Activated T-cell treated with anti-CD3 and anti-CD28 coated beads, Interleukin-2, amount 50 U/mL, for 72 hours (primary cell): ENCODE measurements at regions not wholly inside any gene's neighbourhood (a gene's known extent, or its start where the extent isn't known, plus 50 kb on each side); places are given as distances from the start of the nearest gene placed in this dataset.

Experiments used
- ATAC-seq, 2 donors: fragments of 150-1000 bp; cut with Tn5 transposase; replicated peaks in 1 of 2; 2 replicates each; pipeline ENCODE4 v1.10.0; 2021; ENCODE audit warnings: moderate library complexity in 2 of 2, mild to moderate bottlenecking in 1 of 2
- DNase-seq, 2 donors: peaks; one replicate each; pipeline ENCODE4 v3.0.0; 2021 to 2022; ENCODE audit warnings: mixed read lengths in 1 of 2
- H3K27ac Mint-ChIP-seq: one replicate; pipeline ENCODE4 v1.8.0; 2022; ENCODE audit warnings: mild to moderate bottlenecking, moderate library complexity, mixed read lengths
- H3K27me3 Mint-ChIP-seq: one replicate; pipeline ENCODE4 v1.8.0; 2022; ENCODE audit warnings: low read depth, mixed read lengths
- H3K36me3 Mint-ChIP-seq, 2 donors: one replicate each; pipeline ENCODE4 v1.8.0; 2022; ENCODE audit warnings: mixed read lengths in 2 of 2, mild to moderate bottlenecking in 1 of 2; ENCODE audit not compliant: insufficient read depth in 2 of 2
- H3K4me1 Mint-ChIP-seq: one replicate; pipeline ENCODE4 v1.8.0; 2022; ENCODE audit warnings: low read depth, mixed read lengths
- H3K4me3 Mint-ChIP-seq, 2 donors: one replicate each; pipeline ENCODE4 v1.8.0; 2022; ENCODE audit warnings: mild to moderate bottlenecking in 2 of 2, mixed read lengths in 2 of 2, moderate library complexity in 2 of 2
- H3K9me3 Mint-ChIP-seq, 2 donors: one replicate each; pipeline ENCODE4 v1.8.0; 2022; ENCODE audit warnings: mixed read lengths in 2 of 2

DNA sequence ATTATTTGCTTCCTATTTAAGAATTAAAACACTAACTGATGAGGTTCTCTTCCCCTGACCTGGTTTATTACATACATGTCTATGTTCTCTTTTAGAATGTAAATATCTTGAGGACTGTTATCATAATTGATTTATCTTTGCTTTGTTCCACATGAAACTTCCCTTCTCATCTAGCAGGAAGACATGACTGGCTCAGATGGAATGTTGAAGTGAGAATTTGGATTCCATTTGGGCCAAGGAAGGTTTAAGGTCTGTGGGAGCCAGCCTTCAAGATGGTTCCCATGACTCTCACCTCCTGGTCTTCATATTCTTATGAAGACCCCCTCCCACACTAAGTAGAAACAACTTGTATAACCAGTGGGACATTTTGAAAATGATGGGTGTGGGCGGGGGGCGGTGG, 222.2 kb upstream of the GADL1 start:
- Mint-ChIP-seq H3K4me3 (no peak overlapping the region), H3K27me3 (no peaks in the 10 kb centered on the region), H3K9me3 (peaks cover 2 to 5% of the 10 kb centered on the region in 2 donors), H3K4me1 (no peaks in the 10 kb centered on the region), H3K36me3 (peaks cover 0 to 5% of the 10 kb centered on the region in 2 donors), H3K27ac (no peak overlapping the region)
- no peak for ATAC-seq
- no peak for DNase-seq

- DNase-seq (no peak), ATAC-seq (no peak)
- no peak overlapping the region for H3K27ac Mint-ChIP-seq
- peaks cover 0 to 5% of the 10 kb centered on the region in 2 donors for H3K36me3 Mint-ChIP-seq
- H3K27me3 Mint-ChIP-seq, result no peaks in the 10 kb centered on the region
- H3K4me1 Mint-ChIP-seq, result no peaks in the 10 kb centered on the region
- H3K9me3 Mint-ChIP-seq, result peaks cover 0 to 5% of the 10 kb centered on the region in 2 donors
- H3K4me3 Mint-ChIP-seq, result no peak overlapping the region
Observed at GRCh38 chr3:31117854-31118253, 223.4 kb upstream of the GADL1 start.

DNA sequence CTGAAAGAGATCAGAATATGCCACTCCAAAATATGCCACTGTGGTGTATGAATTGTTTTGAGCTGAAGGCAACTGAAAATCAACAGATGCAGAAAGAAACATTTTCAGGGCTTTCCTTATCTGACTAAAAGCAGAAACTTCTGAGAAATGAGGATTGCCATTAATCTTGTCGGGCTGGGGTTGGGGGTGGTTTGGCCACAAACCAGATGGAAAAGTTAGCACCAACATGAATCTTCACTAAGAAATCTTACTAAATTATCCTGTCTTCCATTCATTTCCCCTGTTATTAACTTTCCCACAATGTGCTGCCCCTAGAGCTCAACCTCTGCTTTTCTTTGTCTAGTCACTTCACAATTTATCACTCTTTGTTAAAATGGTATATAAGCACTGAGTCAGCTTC, 229.9 kb upstream of the GADL1 start:
- H3K9me3 Mint-ChIP-seq, result peaks cover 1 to 10% of the 10 kb centered on the region in 2 donors
- ATAC-seq, result no peak
- no peaks in the 10 kb centered on the region for H3K4me1 Mint-ChIP-seq
- no peak overlapping the region for H3K4me3 Mint-ChIP-seq
- no peak overlapping the region for H3K27ac Mint-ChIP-seq
- no peaks in the 10 kb centered on the region for H3K27me3 Mint-ChIP-seq
- H3K36me3 Mint-ChIP-seq, result peaks cover 8 to 12% of the 10 kb centered on the region in 2 donors
- no peak for DNase-seq

- Mint-ChIP-seq H3K4me3 (no peak overlapping the region), H3K27me3 (no peaks in the 10 kb centered on the region), H3K36me3 (peaks cover 8 to 12% of the 10 kb centered on the region in 2 donors), H3K9me3 (peaks cover 1 to 10% of the 10 kb centered on the region in 2 donors), H3K4me1 (no peaks in the 10 kb centered on the region), H3K27ac (no peak overlapping the region)
- ATAC-seq (no peak), DNase-seq (no peak)
Observed at GRCh38 chr3:31125413-31126020, 231.1 kb upstream of the GADL1 start.

GRCh38 chr3:31129241-31129640, 234.8 kb upstream of the GADL1 start:
- H3K4me3 Mint-ChIP-seq, result no peak overlapping the region
- no peak overlapping the region for H3K27ac Mint-ChIP-seq
- ATAC-seq, result no peak
- no peaks in the 10 kb centered on the region for H3K27me3 Mint-ChIP-seq
- H3K4me1 Mint-ChIP-seq, result no peaks in the 10 kb centered on the region
- H3K9me3 Mint-ChIP-seq, result peaks cover 1 to 6% of the 10 kb centered on the region in 2 donors
- H3K36me3 Mint-ChIP-seq, result peaks cover 4 to 7% of the 10 kb centered on the region in 2 donors
- no peak for DNase-seq

GRCh38 chr3:31132132-31132769, 237.8 kb upstream of the GADL1 start:
- Mint-ChIP-seq H3K27ac (no peak overlapping the region), H3K36me3 (no peaks in the 10 kb centered on the region), H3K4me3 (no peak overlapping the region), H3K9me3 (peaks cover 0 to 2% of the 10 kb centered on the region in 2 donors), H3K4me1 (no peaks in the 10 kb centered on the region), H3K27me3 (no peaks in the 10 kb centered on the region)
- DNase-seq (peak; percentile 1 to 13), ATAC-seq (peak; percentile 68 to 70)

GRCh38 chr3:31133541-31133940, 239.1 kb upstream of the GADL1 start:
- Mint-ChIP-seq H3K27me3 (no peaks in the 10 kb centered on the region), H3K4me1 (no peaks in the 10 kb centered on the region), H3K9me3 (peaks cover 0 to 2% of the 10 kb centered on the region in 2 donors), H3K27ac (peak overlapping the region; percentile 79), H3K36me3 (no peaks in the 10 kb centered on the region), H3K4me3 (no peak overlapping the region)
- no peak for ATAC-seq
- DNase-seq, result no peak

DNA sequence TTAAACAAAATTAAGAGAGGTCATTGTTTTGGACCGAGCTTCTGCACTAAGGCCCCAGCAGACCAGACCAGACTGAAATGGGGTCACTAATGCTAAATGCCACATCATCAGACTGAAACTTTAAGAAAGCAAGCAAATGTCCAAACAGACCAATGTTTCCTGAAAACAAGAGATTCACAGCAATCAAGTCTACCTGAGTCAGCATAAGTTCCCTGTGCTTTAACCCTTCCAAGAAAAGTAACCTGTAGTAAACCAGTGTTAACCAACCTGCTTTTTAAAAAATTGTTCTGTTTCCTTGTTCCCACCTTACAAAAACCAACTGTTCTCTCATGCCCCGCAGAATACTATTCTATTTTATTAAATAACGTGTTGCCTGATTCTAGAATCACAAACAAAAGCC, 241.1 kb upstream of the GADL1 start:
- Mint-ChIP-seq H3K9me3 (peaks cover 0 to 2% of the 10 kb centered on the region in 2 donors), H3K27me3 (no peaks in the 10 kb centered on the region), H3K4me1 (no peaks in the 10 kb centered on the region), H3K4me3 (no peak overlapping the region), H3K36me3 (no peaks in the 10 kb centered on the region), H3K27ac (no peak overlapping the region)
- ATAC-seq (no peak), DNase-seq (no peak)

DNA sequence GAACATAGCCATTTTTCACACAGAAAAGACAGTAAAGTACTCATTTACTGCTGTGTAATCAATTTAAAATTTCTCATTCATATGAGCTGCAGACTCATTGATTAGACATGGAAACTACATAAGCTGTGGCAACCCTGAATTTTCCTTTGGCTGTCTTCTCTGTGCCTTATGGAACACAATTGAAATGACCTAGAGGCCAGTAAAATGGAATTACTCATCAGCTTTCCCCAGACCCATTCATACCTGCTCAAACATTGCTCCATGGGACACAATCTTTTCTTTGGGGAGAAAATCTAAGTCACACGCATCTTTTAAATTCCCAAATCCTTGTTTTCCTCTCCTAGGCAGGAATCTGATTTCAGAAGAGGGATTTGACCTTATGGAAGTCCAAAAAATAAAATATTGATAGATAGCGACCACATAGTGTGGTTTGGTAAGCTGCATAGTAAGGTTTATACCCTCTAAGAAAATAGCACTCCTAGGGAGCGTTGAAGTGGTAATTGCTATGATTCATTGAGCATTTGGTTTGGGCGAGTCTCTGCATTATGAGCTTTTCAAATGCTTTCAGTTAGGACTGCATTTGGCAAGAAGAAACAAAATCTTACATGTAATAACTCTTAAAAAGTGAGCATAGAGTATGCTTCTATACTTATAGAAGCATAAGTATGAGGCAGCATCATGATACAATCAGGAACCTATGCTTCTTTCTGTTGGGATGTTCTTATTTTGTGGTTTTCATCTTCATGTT, 243.4 kb upstream of the GADL1 start:
- Mint-ChIP-seq H3K4me1 (no peaks in the 10 kb centered on the region), H3K27me3 (no peaks in the 10 kb centered on the region), H3K27ac (no peak overlapping the region), H3K4me3 (no peak overlapping the region), H3K36me3 (no peaks in the 10 kb centered on the region), H3K9me3 (peaks cover 0 to 2% of the 10 kb centered on the region in 2 donors)
- ATAC-seq, result no peak
- no peak for DNase-seq

DNA sequence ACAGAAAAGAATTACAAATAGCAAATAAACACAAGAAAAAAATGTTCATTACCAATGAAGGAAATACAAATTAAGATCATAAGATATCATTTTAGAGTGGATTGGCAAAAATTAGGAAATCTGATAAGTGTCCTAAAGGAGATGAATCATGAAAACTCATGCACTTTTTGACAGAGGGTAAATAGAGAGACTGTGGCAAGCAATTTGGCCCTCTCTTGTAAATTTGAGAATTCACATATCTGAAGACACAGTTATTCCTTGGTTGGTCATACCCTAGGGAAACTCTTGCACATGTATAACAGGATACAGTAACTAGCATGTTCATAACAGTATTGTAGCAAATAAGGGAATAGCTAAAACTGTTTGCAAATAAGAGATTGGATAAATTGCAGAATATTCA, 246.0 kb upstream of the GADL1 start:
- Mint-ChIP-seq H3K9me3 (peaks cover 0 to 2% of the 10 kb centered on the region in 2 donors), H3K4me1 (no peaks in the 10 kb centered on the region), H3K27ac (no peak overlapping the region), H3K4me3 (no peak overlapping the region), H3K27me3 (no peaks in the 10 kb centered on the region), H3K36me3 (no peaks in the 10 kb centered on the region)
- ATAC-seq, result no peak
- no peak for DNase-seq

DNA sequence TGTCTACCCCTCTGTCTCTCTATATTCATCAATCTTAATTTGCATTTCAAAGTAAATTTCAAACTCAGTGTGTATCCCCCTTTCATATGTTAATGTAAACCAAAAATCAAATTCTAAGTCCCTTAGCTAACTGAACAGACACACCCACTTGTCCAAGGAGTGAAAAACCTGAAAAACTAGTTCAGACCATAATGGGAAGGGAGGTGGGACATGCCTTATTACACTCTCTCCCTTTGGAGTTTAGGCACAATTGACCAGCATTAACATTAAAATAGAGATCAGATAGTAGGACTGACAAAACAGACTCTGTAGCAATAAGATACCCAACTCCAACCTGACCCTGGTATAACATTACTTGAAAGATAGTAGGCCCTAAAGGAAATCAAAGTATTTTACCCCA, 247.7 kb upstream of the GADL1 start:
- Mint-ChIP-seq H3K9me3 (peaks cover 0 to 2% of the 10 kb centered on the region in 2 donors), H3K4me3 (no peak overlapping the region), H3K36me3 (peaks cover 0 to 5% of the 10 kb centered on the region in 2 donors), H3K27me3 (no peaks in the 10 kb centered on the region), H3K4me1 (no peaks in the 10 kb centered on the region), H3K27ac (no peak overlapping the region)
- ATAC-seq (no peak), DNase-seq (no peak)

- Mint-ChIP-seq H3K27me3 (no peaks in the 10 kb centered on the region), H3K4me1 (no peaks in the 10 kb centered on the region), H3K27ac (no peak overlapping the region), H3K36me3 (peaks cover 0 to 5% of the 10 kb centered on the region in 2 donors), H3K9me3 (peaks cover 0 to 2% of the 10 kb centered on the region in 2 donors), H3K4me3 (no peak overlapping the region)
- DNase-seq (no peak), ATAC-seq (no peak)
Observed at GRCh38 chr3:31142543-31142942, 248.1 kb upstream of the GADL1 start.

GRCh38 chr3:31145062-31145461, 250.6 kb upstream of the GADL1 start:
- Mint-ChIP-seq H3K27me3 (no peaks in the 10 kb centered on the region), H3K9me3 (peaks cover 2 to 11% of the 10 kb centered on the region in 2 donors), H3K36me3 (peaks cover 7 to 14% of the 10 kb centered on the region in 2 donors), H3K4me3 (no peak overlapping the region), H3K27ac (no peak overlapping the region), H3K4me1 (no peaks in the 10 kb centered on the region)
- DNase-seq, result no peak
- no peak for ATAC-seq
